Testis (tissue), 2 donors: ENCODE measurements at regions not wholly inside any gene's neighbourhood (a gene's known extent, or its start where the extent isn't known, plus 50 kb on each side); places are given as distances from the start of the nearest gene placed in this dataset.

ENCODE experiments used
- DNase-seq: peaks from one replicate; pipeline ENCODE4 v3.0.0-alpha.2; 2019
- H3K27ac ChIP-seq, 2 donors: fragments of 200-600 bp; sonication (generic); one replicate each; pipeline ENCODE4 v1.5.1; 2019
- H3K27me3 ChIP-seq: fragments of 200-600 bp; sonication (generic); one replicate; pipeline ENCODE4 v1.5.1; 2019
- H3K36me3 ChIP-seq: fragments of 200-600 bp; sonication (generic); one replicate; pipeline ENCODE4 v1.5.1; 2017; ENCODE audit warnings: low read depth; ENCODE audit errors: missing control alignments
- H3K4me1 ChIP-seq: fragments of 200-600 bp; sonication (generic); one replicate; pipeline ENCODE4 v1.5.1; 2019
- H3K4me3 ChIP-seq, 2 donors: fragments of 200-600 bp; sonication (generic); one replicate each; pipeline ENCODE4 v1.5.1; 2017 to 2019
- H3K9me3 ChIP-seq: fragments of 200-600 bp; sonication (generic); one replicate; pipeline ENCODE4 v1.5.1; 2017
- POLR2A ChIP-seq: fragments of 450-650 bp; IDR thresholded peaks from one replicate; pipeline ENCODE4 v1.6.1; 2017; ENCODE audit warnings: antibody characterized with exemption, mild to moderate bottlenecking, moderate library complexity
- WGBS, 2 donors: methylation state at CpG; one replicate each; pipeline ENCODE4 v1.1.5; 2018; 5-methylcytosine and 5-hydroxymethylcytosine counted together
- intact Hi-C: fragments of 100-400 bp; cut with DNase I; formaldehyde crosslinking; loops from one replicate; pipeline ENCODE4 v1.15.1; 2023; ENCODE audit warnings: low total_unique reads
- TF ChIP-seq, protein P1 (sequence below), 3 experiments: fragments of 450-650 bp in 2 of 3; fragments of 200-600 bp in 1 of 3; sonication (generic) in 1 of 3; IDR thresholded peaks; one replicate each; pipeline ENCODE4 v1.5.1; 2016 to 2019; ENCODE audit warnings: antibody characterized with exemption in 3 of 3, mild to moderate bottlenecking in 2 of 3, moderate library complexity in 1 of 3

- H3K27me3 ChIP-seq: no peaks in the 10 kb centered on the region
- H3K27ac ChIP-seq: no peak overlapping the region
- DNase-seq: peak; percentile 43
- WGBS, 2 donors: 24 to 26% methylated on average over 4 to 5 of the region's 5 CpGs
- no peaks in the 10 kb centered on the region for H3K36me3 ChIP-seq
- intact Hi-C loops: no loop called here
- H3K4me3 ChIP-seq: no peak overlapping the region
- no peaks in the 10 kb centered on the region for H3K9me3 ChIP-seq
- no peaks in the 10 kb centered on the region for H3K4me1 ChIP-seq
- TF ChIP-seq POLR2A: no peak
- TF ChIP-seq, protein P1, sequence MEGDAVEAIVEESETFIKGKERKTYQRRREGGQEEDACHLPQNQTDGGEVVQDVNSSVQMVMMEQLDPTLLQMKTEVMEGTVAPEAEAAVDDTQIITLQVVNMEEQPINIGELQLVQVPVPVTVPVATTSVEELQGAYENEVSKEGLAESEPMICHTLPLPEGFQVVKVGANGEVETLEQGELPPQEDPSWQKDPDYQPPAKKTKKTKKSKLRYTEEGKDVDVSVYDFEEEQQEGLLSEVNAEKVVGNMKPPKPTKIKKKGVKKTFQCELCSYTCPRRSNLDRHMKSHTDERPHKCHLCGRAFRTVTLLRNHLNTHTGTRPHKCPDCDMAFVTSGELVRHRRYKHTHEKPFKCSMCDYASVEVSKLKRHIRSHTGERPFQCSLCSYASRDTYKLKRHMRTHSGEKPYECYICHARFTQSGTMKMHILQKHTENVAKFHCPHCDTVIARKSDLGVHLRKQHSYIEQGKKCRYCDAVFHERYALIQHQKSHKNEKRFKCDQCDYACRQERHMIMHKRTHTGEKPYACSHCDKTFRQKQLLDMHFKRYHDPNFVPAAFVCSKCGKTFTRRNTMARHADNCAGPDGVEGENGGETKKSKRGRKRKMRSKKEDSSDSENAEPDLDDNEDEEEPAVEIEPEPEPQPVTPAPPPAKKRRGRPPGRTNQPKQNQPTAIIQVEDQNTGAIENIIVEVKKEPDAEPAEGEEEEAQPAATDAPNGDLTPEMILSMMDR (IDR thresholded peaks at IDR 0.05): peak; percentile 54 to 74 (median 74)
Observed at GRCh38 chr5:108681079-108681921, 66.4 kb upstream of the FER start.

DNA sequence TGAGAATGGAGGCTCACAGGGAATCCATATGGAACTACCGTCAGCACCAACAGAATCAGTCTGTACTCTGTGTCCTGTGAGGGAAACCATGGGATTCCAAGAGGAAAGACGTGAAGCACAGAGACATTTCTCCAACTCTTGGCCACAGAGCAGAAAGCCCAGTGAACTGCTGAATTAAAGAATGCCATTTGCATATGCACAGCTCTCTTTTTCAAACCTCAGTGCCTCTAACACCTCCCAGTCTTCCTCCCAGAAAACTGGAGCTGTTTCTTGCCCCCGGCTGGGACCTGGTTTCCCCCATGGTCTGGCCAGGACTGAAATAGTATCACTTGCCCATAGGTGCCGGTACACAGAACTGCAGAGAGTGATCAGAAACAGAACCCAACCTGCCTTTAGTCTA is 69.6 kb upstream of the FER start:
- intact Hi-C loops: no loop called here
- H3K36me3 ChIP-seq: no peaks in the 10 kb centered on the region
- no peaks in the 10 kb centered on the region for H3K9me3 ChIP-seq
- H3K4me3 ChIP-seq: no peak overlapping the region
- no peak overlapping the region for H3K27ac ChIP-seq
- no peak for DNase-seq
- 76 to 86% methylated on average over 4 of the region's 4 CpGs for WGBS, 2 donors
- TF ChIP-seq POLR2A: no peak
- TF ChIP-seq, protein P1 (IDR thresholded peaks at IDR 0.05): no peak
- no peaks in the 10 kb centered on the region for H3K4me1 ChIP-seq
- H3K27me3 ChIP-seq: no peaks in the 10 kb centered on the region

- H3K27me3 ChIP-seq: no peaks in the 10 kb centered on the region
- DNase-seq: no peak
- H3K27ac ChIP-seq: no peak overlapping the region
- peaks cover 6% of the 10 kb centered on the region for H3K4me1 ChIP-seq
- 93 to 95% methylated on average over 5 of the region's 5 CpGs for WGBS, 2 donors
- TF ChIP-seq POLR2A: no peak
- TF ChIP-seq, protein P1 (IDR thresholded peaks at IDR 0.05): no peak
- no peaks in the 10 kb centered on the region for H3K9me3 ChIP-seq
- intact Hi-C loops: no loop called here
- H3K36me3 ChIP-seq: no peaks in the 10 kb centered on the region
- no peak overlapping the region for H3K4me3 ChIP-seq
Observed at GRCh38 chr5:108675736-108676135, 72.0 kb upstream of the FER start.

DNA sequence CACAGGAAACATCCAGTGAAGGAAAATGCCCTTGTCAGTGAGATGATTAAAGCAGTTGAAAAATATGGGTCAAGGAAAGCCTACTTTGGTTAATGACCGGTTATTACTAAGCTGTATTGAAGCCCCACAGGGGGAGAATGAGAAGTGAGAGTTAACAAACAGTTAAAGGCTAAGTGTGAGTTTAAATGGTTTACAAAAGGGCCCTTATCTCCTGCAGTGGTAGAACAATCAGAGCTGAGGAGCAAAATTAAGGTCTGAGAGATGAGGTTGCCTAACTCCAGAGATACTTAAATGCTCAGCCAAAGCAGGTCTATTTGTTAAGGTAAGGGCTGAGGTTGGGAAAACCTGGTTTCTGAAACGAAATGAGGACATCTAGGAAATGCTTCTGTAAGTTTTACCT is 75.1 kb upstream of the FER start:
- no peaks in the 10 kb centered on the region for H3K9me3 ChIP-seq
- no peak for TF ChIP-seq POLR2A
- TF ChIP-seq, protein P1 (IDR thresholded peaks at IDR 0.05): no peak
- no peaks in the 10 kb centered on the region for H3K27me3 ChIP-seq
- no peak overlapping the region for H3K4me3 ChIP-seq
- 49 to 51% methylated on average over 2 of the region's 2 CpGs for WGBS, 2 donors
- peaks cover 6% of the 10 kb centered on the region for H3K4me1 ChIP-seq
- H3K27ac ChIP-seq: peak overlapping the region in 1 of 2 donors; percentile 24
- DNase-seq: no peak
- H3K36me3 ChIP-seq: no peaks in the 10 kb centered on the region
- intact Hi-C loops: no loop called here
